ENCODE measurements at regions not wholly inside any gene's neighbourhood (a gene's known extent, or its start where the extent isn't known, plus 50 kb on each side); places are given as distances from the start of the nearest gene placed in this dataset.
"Not testable (repeated sequence)": the region's sequence is repeated elsewhere in the genome, so short reads cannot be mapped to it uniquely, and the experiment has no call there.

DNA sequence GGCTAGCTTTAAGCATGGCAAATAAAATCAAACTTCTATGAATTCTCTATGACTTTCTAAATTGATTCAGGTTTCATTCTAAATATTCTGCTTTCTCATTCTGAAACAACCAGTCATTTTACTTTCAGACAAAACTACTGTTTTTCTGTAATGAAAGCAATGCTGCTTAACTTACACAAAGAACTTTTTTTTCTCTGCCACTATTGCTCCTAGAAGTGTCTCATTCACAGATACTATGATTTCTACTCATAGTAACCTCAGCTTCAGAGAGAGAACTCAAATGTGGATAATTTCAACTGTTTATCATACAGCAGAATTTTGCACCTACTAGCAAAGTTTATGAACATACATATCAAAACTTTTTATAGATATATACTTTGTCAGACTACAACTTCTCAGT, 724.6 kb downstream of the SLITRK5 start:
- no peak for DNase-seq (ENCODE audit: low read depth, low spot score)

- DNase-seq (ENCODE audit: low read depth, low spot score), result no peak
These were observed 740.5 kb downstream of the SLITRK5 start for GRCh38 chr13:88411696-88412095.

- DNase-seq (ENCODE audit: low read depth, low spot score), result no peak
These were observed 746.6 kb downstream of the SLITRK5 start for GRCh38 chr13:88417801-88418200.

DNA sequence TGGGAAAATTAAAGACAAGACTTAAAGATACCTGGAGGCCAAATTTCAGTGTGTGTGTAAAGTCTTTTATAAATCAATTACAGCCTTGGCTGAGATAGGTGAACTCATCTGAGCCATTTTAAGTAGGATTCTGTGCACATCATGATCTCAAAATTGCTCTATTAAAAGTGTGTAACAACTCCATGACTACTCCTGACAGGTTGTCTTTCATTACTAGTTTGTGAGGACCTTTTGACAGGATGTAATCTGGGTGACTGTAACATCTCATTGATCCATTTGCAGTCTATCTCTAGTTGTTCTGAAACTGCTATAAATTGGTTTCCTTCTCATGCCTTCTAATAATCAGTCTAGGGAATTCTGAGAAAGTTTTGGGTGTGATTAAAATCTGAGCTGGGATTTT, 753.3 kb downstream of the SLITRK5 start:
- no peak for DNase-seq (ENCODE audit: low read depth, low spot score)

- DNase-seq (ENCODE audit: low read depth, low spot score), result no peak
These were observed 755.5 kb downstream of the SLITRK5 start for GRCh38 chr13:88426661-88427060.

GRCh38 chr13:88429862-88430261, 758.7 kb downstream of the SLITRK5 start:
- no peak for DNase-seq (ENCODE audit: low read depth, low spot score)

- no peak for DNase-seq (ENCODE audit: low read depth, low spot score)
These were observed 763.8 kb downstream of the SLITRK5 start for GRCh38 chr13:88434953-88435352.

DNA sequence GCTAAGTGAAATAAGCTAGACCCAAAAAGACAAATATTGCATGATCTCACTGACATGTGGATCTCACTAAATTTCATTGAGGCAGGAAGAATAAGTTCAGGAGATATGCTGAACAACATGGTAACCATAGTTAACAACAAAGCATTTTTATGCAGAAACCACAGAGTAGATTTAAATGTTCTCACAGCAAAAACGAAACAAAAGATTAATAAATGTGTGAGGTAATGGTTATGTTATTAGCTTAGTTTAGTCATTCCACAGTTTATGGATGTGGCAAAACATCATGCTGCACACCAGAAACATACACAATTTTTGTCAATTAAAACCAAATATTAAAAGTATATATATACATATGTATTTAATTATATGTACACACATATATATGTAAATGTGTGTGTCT, 765.8 kb downstream of the SLITRK5 start:
- DNase-seq (ENCODE audit: low read depth, low spot score), result no peak

GRCh38 chr13:88450515-88450914, 779.3 kb downstream of the SLITRK5 start:
- no peak for DNase-seq (ENCODE audit: low read depth, low spot score)

- DNase-seq (ENCODE audit: low read depth, low spot score), result no peak
These were observed 785.0 kb downstream of the SLITRK5 start for GRCh38 chr13:88456151-88456550.

DNA sequence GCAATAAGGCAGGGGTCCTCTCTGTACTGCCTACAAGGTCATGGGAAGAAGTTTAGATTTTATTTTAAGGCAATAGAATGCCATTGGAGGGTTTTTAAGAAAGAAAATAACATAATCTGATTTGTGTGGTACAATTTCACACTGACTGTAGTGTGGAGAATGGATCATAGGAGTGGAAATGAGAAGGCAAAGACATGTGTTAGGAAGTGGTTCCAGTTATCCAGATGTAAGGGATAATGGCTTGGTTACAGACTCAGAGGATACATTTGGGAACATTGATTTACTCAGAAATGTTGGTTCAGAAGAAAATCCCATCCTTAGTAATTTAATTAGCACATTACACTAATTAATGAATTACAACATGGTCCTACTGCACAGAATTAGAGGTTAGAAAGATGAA, 788.2 kb downstream of the SLITRK5 start:
- DNase-seq (ENCODE audit: low read depth, low spot score), result no peak

DNA sequence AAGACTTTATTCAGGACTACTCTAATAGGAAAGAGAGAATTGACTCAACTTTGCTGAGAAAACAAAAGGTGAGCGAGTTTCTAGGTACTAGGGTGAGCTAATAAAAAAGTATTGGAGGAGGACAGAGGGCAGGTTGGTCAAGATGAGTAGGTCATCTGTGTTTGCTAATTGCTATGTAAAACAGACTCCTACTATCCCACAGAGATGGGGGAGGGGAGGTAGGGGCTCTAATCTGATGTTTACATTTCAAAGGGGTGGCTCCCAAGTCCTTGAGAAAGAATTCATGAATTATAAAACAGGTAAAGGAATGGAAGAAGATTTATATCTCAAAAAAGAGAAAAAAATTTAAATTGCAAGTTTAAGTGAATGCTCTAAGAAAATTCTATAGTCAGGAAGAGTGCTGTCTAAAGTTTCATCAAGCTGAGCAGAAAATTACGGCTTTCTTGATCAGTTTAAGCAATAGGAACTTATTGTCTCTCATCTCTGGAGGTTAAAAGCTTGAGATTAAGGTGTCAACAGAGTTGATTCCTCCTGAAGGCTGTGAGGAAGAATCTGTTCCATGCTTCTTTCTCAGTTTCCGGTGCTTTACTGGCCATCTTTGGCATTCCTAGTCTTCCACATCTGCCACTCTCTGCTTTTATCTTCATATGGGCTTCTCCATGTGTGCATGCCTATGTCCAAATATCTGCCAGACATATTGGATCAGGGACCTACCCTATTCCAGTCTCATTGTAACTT, 790.3 kb downstream of the SLITRK5 start:
- no peak for DNase-seq (ENCODE audit: low read depth, low spot score)

DNA sequence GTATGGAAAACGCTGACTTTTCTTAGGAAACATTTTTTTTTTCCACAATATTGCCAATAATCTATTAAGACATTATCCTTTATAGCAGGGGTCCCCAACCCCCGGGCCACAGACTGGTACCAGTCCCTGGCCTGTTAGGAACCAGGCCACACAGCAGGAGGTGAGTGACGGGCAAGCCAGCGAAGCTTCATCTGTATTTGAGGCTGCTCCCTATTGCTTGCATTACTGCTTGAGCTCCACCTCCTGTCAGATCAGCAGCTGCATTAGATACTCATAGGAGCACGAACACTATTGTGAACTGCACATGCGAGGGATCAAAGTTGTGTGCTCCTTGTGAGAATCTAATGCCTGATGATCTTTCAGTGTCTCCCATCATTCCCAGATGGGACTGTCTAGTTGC, 793.7 kb downstream of the SLITRK5 start:
- no peak for DNase-seq (ENCODE audit: low read depth, low spot score)

DNA sequence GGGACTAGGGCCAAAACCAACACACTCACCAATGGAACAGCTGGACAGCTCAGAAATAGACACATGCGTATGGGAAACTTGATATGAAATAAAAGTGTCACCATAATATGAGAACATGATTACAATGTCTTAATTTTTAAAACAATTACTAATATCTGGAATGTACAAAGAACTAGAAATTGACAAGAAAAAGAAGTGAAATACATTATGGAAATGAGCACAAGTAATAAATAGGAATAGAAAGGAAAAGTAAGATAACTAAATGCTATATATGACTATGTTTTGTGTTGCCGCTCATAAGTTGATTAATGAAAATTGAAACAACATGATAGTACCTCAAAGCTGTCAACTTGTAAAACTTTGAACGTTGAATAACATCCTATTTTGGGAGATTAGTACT, 801.1 kb downstream of the SLITRK5 start:
- DNase-seq (ENCODE audit: low read depth, low spot score), result no peak

GRCh38 chr13:88483202-88483601, 812.0 kb downstream of the SLITRK5 start:
- DNase-seq (ENCODE audit: low read depth, low spot score), result no peak

GRCh38 chr13:88507909-88508308, 836.7 kb downstream of the SLITRK5 start:
- no peak for DNase-seq (ENCODE audit: low read depth, low spot score)

DNA sequence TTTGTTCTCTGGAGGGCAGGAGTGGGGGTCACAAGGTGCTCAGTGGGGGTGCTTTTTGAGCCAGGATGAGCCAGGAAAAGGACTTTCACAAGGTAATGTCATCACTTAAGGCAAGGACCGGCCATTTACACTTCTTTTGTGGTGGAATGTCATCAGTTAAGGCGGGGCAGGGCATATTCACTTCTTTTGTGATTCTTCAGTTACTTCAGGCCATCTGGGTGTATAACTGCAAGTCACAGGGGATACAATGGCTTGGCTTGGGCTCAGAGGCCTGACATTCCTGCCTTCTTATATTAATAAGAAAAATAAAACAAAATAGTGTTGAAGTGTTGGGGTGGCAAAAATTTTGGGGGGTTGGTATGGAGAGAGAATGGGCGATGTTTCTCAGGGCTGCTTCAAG, 841.8 kb downstream of the SLITRK5 start:
- DNase-seq (ENCODE audit: low read depth, low spot score), result not testable (repeated sequence)

DNA sequence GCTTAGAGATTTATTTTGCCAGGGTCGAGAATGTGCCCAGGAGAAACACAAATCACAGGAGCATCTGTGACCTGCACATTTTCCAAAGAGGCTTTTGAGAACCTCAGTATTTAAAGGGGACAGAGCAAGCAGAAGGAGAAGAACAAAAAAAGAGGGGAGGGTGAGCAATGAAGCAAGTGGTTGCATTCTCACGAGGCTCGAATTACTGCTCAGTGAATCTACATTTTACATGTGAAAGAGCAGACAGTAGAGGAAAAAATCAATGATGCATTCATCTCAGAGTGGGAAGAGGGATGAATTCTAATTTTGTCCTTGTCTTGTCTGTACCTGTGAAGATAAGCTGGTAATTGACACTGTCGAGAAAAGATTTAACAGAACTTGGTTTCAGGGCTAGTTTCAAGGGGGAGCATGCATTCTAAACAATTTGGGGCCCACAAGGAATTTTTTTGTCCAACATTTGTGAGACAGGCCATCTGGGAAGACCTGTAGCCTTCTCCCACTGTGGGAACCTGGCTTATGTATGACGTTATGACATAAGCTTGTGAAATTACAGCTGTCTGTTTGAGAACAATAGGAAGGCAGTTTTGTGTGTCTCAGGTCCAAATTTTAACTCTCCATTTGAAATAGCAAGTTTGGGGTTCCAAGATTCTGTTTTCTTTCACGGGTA, 855.1 kb downstream of the SLITRK5 start:
- no peak for DNase-seq (ENCODE audit: low read depth, low spot score)

GRCh38 chr13:88526853-88527215, 855.7 kb downstream of the SLITRK5 start:
- DNase-seq (ENCODE audit: low read depth, low spot score), result no peak

DNA sequence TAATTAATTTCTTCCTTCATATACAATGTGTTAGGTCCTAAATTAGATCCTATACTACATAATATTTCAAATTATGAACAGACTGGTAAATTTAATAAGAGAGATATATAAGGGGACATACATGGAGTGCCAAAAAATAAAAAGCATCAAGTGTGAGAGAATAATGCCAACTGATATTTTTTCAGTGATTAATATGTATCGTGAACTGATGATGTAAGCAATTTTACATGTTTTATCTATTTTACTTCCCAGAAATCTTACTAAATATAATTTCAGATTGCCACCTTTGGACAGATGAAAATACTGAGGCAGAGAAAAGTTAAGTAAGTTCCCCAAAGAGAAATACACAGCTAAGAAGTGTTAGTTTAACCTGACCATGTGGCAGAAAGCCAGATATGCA, 870.8 kb downstream of the SLITRK5 start:
- DNase-seq (ENCODE audit: low read depth, low spot score), result no peak

GRCh38 chr13:88544836-88545235, 873.7 kb downstream of the SLITRK5 start:
- no peak for DNase-seq (ENCODE audit: low read depth, low spot score)

DNA sequence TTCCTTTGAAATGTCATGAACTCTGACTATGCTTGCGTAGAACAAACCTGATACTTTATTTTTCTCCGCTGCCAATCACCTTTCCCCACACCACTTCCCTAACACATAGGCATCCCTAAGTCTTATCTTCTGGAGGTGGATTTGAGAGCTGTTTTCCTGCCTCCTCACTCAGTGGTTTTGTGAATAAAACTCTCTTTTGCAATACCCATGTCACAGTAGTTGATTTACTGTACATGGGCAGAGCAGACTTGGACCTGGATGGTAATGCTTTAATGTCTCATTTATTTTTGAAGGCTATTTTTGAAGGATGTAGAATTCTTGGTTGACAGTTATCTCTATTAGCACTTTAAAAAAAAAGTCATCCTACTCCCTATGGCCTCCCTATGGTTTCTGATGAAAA, 881.8 kb downstream of the SLITRK5 start:
- no peak for DNase-seq (ENCODE audit: low read depth, low spot score)

DNA sequence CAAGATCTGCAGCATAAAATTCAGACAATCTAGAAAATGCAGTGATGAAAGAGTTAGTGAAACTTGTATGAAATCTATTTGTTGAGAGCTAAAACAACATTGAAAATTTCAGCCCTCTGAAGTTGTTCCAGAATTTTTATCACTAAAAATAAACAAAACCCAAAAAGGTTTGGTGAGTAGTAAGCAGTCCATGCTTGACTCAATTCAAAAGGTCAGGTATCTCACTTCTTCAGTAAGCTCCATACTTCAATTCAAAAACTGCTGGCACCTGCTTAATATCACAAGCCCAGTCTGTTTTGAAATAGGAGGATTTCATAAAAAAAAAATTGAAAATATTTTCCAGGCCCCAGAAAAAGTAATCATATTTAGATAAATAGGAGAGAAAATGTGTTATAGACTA, 894.4 kb downstream of the SLITRK5 start:
- no peak for DNase-seq (ENCODE audit: low read depth, low spot score)

Data from pulmonary artery endothelial cell (primary cell).